ENCODE measurements at regions not wholly inside any gene's neighbourhood (a gene's known extent, or its start where the extent isn't known, plus 50 kb on each side); places are given as distances from the start of the nearest gene placed in this dataset.

- no peak for TF ChIP-seq CTCF (IDR thresholded peaks at IDR 0.05)
- TF ChIP-seq EP300 (IDR thresholded peaks at IDR 0.05): no peak
- TF ChIP-seq POLR2A (IDR thresholded peaks at IDR 0.05): no peak
Observed at GRCh38 chrX:132294192-132294591, 74.9 kb upstream of the RAP2C start.

Data from suprapubic skin (tissue), 3 donors.